HG03442 (cell line): ENCODE measurements at regions not wholly inside any gene's neighbourhood (a gene's known extent, or its start where the extent isn't known, plus 50 kb on each side); places are given as distances from the start of the nearest gene placed in this dataset.

Experiments
- ATAC-seq: cut with Tn5 transposase; IDR thresholded peaks from one replicate; pipeline ENCODE4 v1.9.1; 2021; ENCODE audit warnings: mild to moderate bottlenecking, moderate library complexity; ENCODE audit not compliant: unreplicated experiment

- no peak for ATAC-seq
These were observed 248.0 kb downstream of the DRD1 start for GRCh38 chr5:175195698-175196656.

GRCh38 chr5:175181331-175181730, 262.7 kb downstream of the DRD1 start:
- ATAC-seq = no peak

- ATAC-seq = no peak
These were observed 273.1 kb downstream of the DRD1 start for GRCh38 chr5:175170899-175171298.

- no peak for ATAC-seq
These were observed 275.0 kb downstream of the DRD1 start for GRCh38 chr5:175168882-175169507.

- no peak for ATAC-seq
These were observed 278.0 kb downstream of the DRD1 start for GRCh38 chr5:175166026-175166425.

- ATAC-seq = no peak
These were observed 280.3 kb downstream of the DRD1 start for GRCh38 chr5:175163586-175164275.

GRCh38 chr5:175162036-175162435, 281.9 kb downstream of the DRD1 start:
- ATAC-seq = no peak

GRCh38 chr5:175159956-175160355, 284.0 kb downstream of the DRD1 start:
- ATAC-seq = no peak

- ATAC-seq = no peak
These were observed 295.3 kb downstream of the DRD1 start for GRCh38 chr5:175148636-175149172.

- no peak for ATAC-seq
These were observed 297.2 kb downstream of the DRD1 start for GRCh38 chr5:175146733-175147132.

GRCh38 chr5:175141421-175141820, 302.6 kb downstream of the DRD1 start:
- no peak for ATAC-seq

GRCh38 chr5:175133185-175133584, 310.8 kb downstream of the DRD1 start:
- ATAC-seq = no peak

- no peak for ATAC-seq
These were observed 312.6 kb downstream of the DRD1 start for GRCh38 chr5:175131432-175131831.

- ATAC-seq = no peak
These were observed 314.4 kb downstream of the DRD1 start for GRCh38 chr5:175129619-175130018.

- no peak for ATAC-seq
These were observed 314.9 kb downstream of the DRD1 start for GRCh38 chr5:175129121-175129520.

- no peak for ATAC-seq
These were observed 319.2 kb downstream of the DRD1 start for GRCh38 chr5:175124821-175125220.

GRCh38 chr5:175124251-175124813, 319.6 kb downstream of the DRD1 start:
- no peak for ATAC-seq

- no peak for ATAC-seq
These were observed 320.4 kb downstream of the DRD1 start for GRCh38 chr5:175123542-175123941.

GRCh38 chr5:175121457-175121856, 322.5 kb downstream of the DRD1 start:
- no peak for ATAC-seq

GRCh38 chr5:175120412-175120811, 323.6 kb downstream of the DRD1 start:
- no peak for ATAC-seq

GRCh38 chr5:175118700-175119309, 325.2 kb downstream of the DRD1 start:
- ATAC-seq = no peak
